HCT116 (cell line): ENCODE measurements at regions not wholly inside any gene's neighbourhood (a gene's known extent, or its start where the extent isn't known, plus 50 kb on each side); places are given as distances from the start of the nearest gene placed in this dataset.

Experiments used
- ATAC-seq: fragments of 200-7000 bp; cut with Tn5 transposase; 2 replicates; pipeline ENCODE4 v1.9.1; 2020; ENCODE audit warnings: mild to moderate bottlenecking, moderate library complexity
- BruUV-seq: library from RNA; stranded (reverse); fragments of 400-500 nt; replicated peaks from 2 replicates; lab custom pipeline; 2021; lab: Mats Ljungman, UMichigan
- CTCF ChIA-PET: fragments of 300-600 bp; sonication (Branson Sonifier 250); formaldehyde crosslinking; loops from one replicate; lab custom pipeline; 2021; ENCODE audit warnings: antibody characterized with exemption; lab: Charles Lee
- POLR2A ChIA-PET: fragments of 300-600, 350-600 bp; sonication (Branson Sonifier 250); formaldehyde crosslinking; loops from one replicate; lab custom pipeline; 2021; ENCODE audit warnings: antibody characterized with exemption; lab: Charles Lee
- RAD21 ChIA-PET, 2 experiments: fragments of 300-600 bp; sonication (Branson Sonifier 250); formaldehyde crosslinking; loops; one replicate each; lab custom pipeline; 2023; ENCODE audit warnings: low total read pairs in 2 of 2; ENCODE audit not compliant: uncharacterized antibody in 2 of 2, unreplicated experiment in 2 of 2, low non-redundant PET in 1 of 2; lab: Charles Lee
- DNase-seq: peaks from one replicate; pipeline ENCODE4 v3.0.0-alpha.2; 2010; ENCODE audit warnings: low read depth, low spot score
- H2AFZ ChIP-seq: fragments of 200-600 bp; shearing (Covaris generic), sonication (generic); 2 replicates; pipeline ENCODE4 v1.6.1; 2017; ENCODE audit warnings: low read depth, mixed run types, mixed read lengths, antibody characterized with exemption, low read length; ENCODE audit not compliant: poor library complexity, severe bottlenecking
- H3K27ac ChIP-seq: 2 replicates; pipeline ENCODE4 v1.5.1; 2012; ENCODE audit warnings: low read depth, low read length
- H3K27me3 ChIP-seq: fragments of 200-600 bp; sonication (generic); 2 replicates; pipeline ENCODE4 v1.6.1; 2016; ENCODE audit warnings: mixed run types, low read length, mixed read lengths; ENCODE audit not compliant: insufficient read depth
- H3K36me3 ChIP-seq, 2 experiments: fragments of 200-500 bp in 1 of 2; fragments of 200-600 bp in 1 of 2; sonication (Bioruptor generic) in 1 of 2; sonication (generic) in 1 of 2; 2 replicates each; pipeline versions ENCODE4 v1.5.1 to v1.6.1; 2014 to 2016; ENCODE audit warnings: low read length in 2 of 2, inconsistent platforms in 1 of 2, mixed read lengths in 1 of 2, mixed run types in 1 of 2; ENCODE audit not compliant: insufficient read depth in 2 of 2, control insufficient read depth in 1 of 2
- H3K4me1 ChIP-seq, 2 experiments: fragments of 200-600 bp in 1 of 2; sonication (generic) in 1 of 2; 2 replicates each; pipeline versions ENCODE4 v1.5.1 to v1.6.1; 2012 to 2017; ENCODE audit warnings: low read length in 2 of 2, inconsistent platforms in 1 of 2, mild to moderate bottlenecking in 1 of 2, mixed read lengths in 1 of 2, mixed run types in 1 of 2, moderate library complexity in 1 of 2; ENCODE audit not compliant: insufficient read depth in 2 of 2, control insufficient read depth in 1 of 2
- H3K4me2 ChIP-seq: fragments of 200-600 bp; sonication (generic); 2 replicates; pipeline ENCODE4 v1.6.1; 2017; ENCODE audit warnings: mixed run types, low read length, mixed read lengths
- H3K4me3 ChIP-seq, 2 experiments: fragments of 200-600 bp in 1 of 2; sonication (generic) in 1 of 2; replicated peaks in 1 of 2; 2 replicates each; pipeline ENCODE4 v1.5.1; 2011 to 2016; ENCODE audit warnings: low read length in 2 of 2, control low read depth in 1 of 2, low read depth in 1 of 2, mild to moderate bottlenecking in 1 of 2, mixed read lengths in 1 of 2, mixed run types in 1 of 2
- H3K79me2 ChIP-seq: fragments of 200-600 bp; sonication (generic); 2 replicates; pipeline ENCODE4 v1.6.1; 2017; ENCODE audit warnings: mild to moderate bottlenecking, mixed run types, low read length, moderate library complexity, mixed read lengths; ENCODE audit not compliant: insufficient read depth
- H3K9ac ChIP-seq: fragments of 200-600 bp; sonication (generic); 2 replicates; pipeline ENCODE4 v1.6.1; 2016; ENCODE audit warnings: low read length, mixed read lengths
- H3K9me2 ChIP-seq: fragments of 200-600 bp; sonication (generic), shearing (Covaris generic); 2 replicates; pipeline ENCODE4 v1.6.1; 2017; ENCODE audit warnings: mixed run types, mild to moderate bottlenecking, moderate library complexity; ENCODE audit not compliant: insufficient read depth
- H3K9me3 ChIP-seq, 2 experiments: fragments of 200-500 bp in 1 of 2; fragments of 200-600 bp in 1 of 2; sonication (Bioruptor generic) in 1 of 2; sonication (generic) in 1 of 2; 2 replicates each; pipeline ENCODE4 v1.6.1; 2014 to 2017; ENCODE audit warnings: low read length in 2 of 2, mixed read lengths in 2 of 2, inconsistent platforms in 1 of 2, low read depth in 1 of 2, mild to moderate bottlenecking in 1 of 2, mixed run types in 1 of 2, moderate library complexity in 1 of 2; ENCODE audit not compliant: control insufficient read depth in 1 of 2, insufficient read depth in 1 of 2
- H4K20me1 ChIP-seq: fragments of 200-600 bp; sonication (generic), shearing (Covaris generic); 2 replicates; pipeline ENCODE4 v1.6.1; 2017; ENCODE audit warnings: mixed run types, mild to moderate bottlenecking, moderate library complexity; ENCODE audit not compliant: insufficient read depth
- CBX3 ChIP-seq: IDR thresholded peaks from 2 replicates; pipeline ENCODE4 v1.6.1; 2012; ENCODE audit warnings: low read depth
- CEBPB ChIP-seq: IDR thresholded peaks from 2 replicates; pipeline ENCODE4 v1.6.1; 2012; ENCODE audit warnings: low read depth
- EGR1 ChIP-seq: IDR thresholded peaks from 2 replicates; pipeline ENCODE4 v1.6.1; 2012; ENCODE audit warnings: low read depth
- ELF1 ChIP-seq: IDR thresholded peaks from 2 replicates; pipeline ENCODE4 v1.6.1; 2012; ENCODE audit warnings: low read depth, borderline replicate concordance
- EZH2 ChIP-seq: fragments of 200-600 bp; sonication (generic); IDR thresholded peaks from 2 replicates; pipeline ENCODE4 v1.6.1; 2017; ENCODE audit warnings: antibody characterized with exemption, mixed run types
- EZH2phosphoT487 ChIP-seq: fragments of 200-600 bp; IDR thresholded peaks from 2 replicates; pipeline ENCODE4 v1.6.1; 2018; ENCODE audit warnings: antibody characterized with exemption, borderline replicate concordance
- FOSL1 ChIP-seq: IDR thresholded peaks from 2 replicates; pipeline ENCODE4 v1.6.1; 2012; ENCODE audit warnings: low read depth
- JUND ChIP-seq: IDR thresholded peaks from 2 replicates; pipeline ENCODE4 v1.6.1; 2012
- POLR2AphosphoS5 ChIP-seq: IDR thresholded peaks from 2 replicates; pipeline ENCODE4 v1.6.1; 2011; ENCODE audit warnings: mild to moderate bottlenecking, low read depth, low read length, moderate library complexity
- RAD21 ChIP-seq: IDR thresholded peaks from 2 replicates; pipeline ENCODE4 v1.6.1; 2012; ENCODE audit warnings: low read depth, mild to moderate bottlenecking
- SIN3A ChIP-seq: IDR thresholded peaks from 2 replicates; pipeline ENCODE4 v1.6.1; 2012; ENCODE audit warnings: low read depth
- SP1 ChIP-seq: IDR thresholded peaks from 2 replicates; pipeline ENCODE4 v1.6.1; 2012; ENCODE audit warnings: low read depth
- SRF ChIP-seq: IDR thresholded peaks from 2 replicates; pipeline ENCODE4 v1.6.1; 2012; ENCODE audit warnings: low read depth
- TCF7L2 ChIP-seq: IDR thresholded peaks from 2 replicates; pipeline ENCODE4 v1.7.0; 2011; ENCODE audit warnings: borderline replicate concordance, inconsistent platforms; ENCODE audit not compliant: insufficient read depth, insufficient read length; ENCODE audit errors: extremely low read depth
- ZFX ChIP-seq: fragments of 450-650 bp; IDR thresholded peaks from 2 replicates; pipeline ENCODE4 v1.6.1; 2017
- ZNF274 ChIP-seq: fragments of 200-500 bp; sonication (Bioruptor generic); IDR thresholded peaks from 2 replicates; pipeline ENCODE4 v1.6.1; 2014; ENCODE audit warnings: mild to moderate bottlenecking, low read depth, low read length, inconsistent platforms
- intact Hi-C: fragments of 100-400 bp; cut with micrococcal nuclease; formaldehyde crosslinking; loops from 2 replicates; pipeline ENCODE4 v1.10.0; 2022
- TF ChIP-seq, protein P1 (sequence below), 3 experiments: fragments of 200-600 bp in 1 of 3; sonication (generic) in 1 of 3; IDR thresholded peaks in 2 of 3; conservative IDR thresholded peaks in 1 of 3; 2 replicates each; pipeline ENCODE4 v1.5.1; 2012 to 2017; ENCODE audit warnings: low read depth in 2 of 3, low read length in 2 of 3, antibody characterized with exemption in 1 of 3, borderline replicate concordance in 1 of 3, control low read depth in 1 of 3, mild to moderate bottlenecking in 1 of 3, mixed read lengths in 1 of 3, mixed run types in 1 of 3, moderate library complexity in 1 of 3; ENCODE audit not compliant: insufficient read depth in 1 of 3
- TF ChIP-seq, protein P2 (sequence below): IDR thresholded peaks from 2 replicates; pipeline ENCODE4 v1.6.1; 2012; ENCODE audit warnings: low read depth

DNA sequence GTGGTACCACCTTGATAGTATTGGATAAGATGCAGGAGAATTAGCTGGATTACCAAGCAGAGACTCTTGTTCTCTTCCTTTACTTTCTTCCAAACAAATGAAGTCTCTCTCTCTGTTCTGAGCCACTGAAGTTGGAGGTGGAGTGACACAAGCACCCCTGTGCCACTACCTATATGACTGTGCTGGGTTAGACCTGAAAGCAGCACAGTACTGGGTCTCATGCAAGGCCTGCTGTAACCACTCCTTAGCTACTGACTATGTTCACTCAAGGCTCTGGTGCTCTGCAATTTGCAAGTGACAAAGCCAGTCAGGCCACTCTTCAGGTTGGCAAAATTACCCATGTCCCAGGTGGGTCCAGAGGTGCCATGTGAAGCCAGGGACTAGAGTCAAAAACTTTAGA is 389.6 kb upstream of the MAOA start:
- no peak overlapping the region for H2AFZ ChIP-seq
- no peaks in the 10 kb centered on the region for H3K27me3 ChIP-seq
- ChIA-PET CTCF (no interaction called here), RAD21 (no interaction called here)
- BruUV-seq, result no TSS peak
- H3K4me3 ChIP-seq, result no peak overlapping the region
- no peaks in the 10 kb centered on the region for H3K36me3 ChIP-seq
- no peak overlapping the region for H3K27ac ChIP-seq
- H3K9me3 ChIP-seq, result no peaks in the 10 kb centered on the region
- no peak overlapping the region for H3K9ac ChIP-seq
- no peaks in the 10 kb centered on the region for H3K4me1 ChIP-seq
- DNase-seq, result no peak
- no peak overlapping the region for H3K4me2 ChIP-seq
- TF ChIP-seq ZFX, result no peak
- no peak for TF ChIP-seq TCF7L2
- TF ChIP-seq EZH2, result no peak
- no peak for TF ChIP-seq ZNF274
- no peak for TF ChIP-seq JUND
- TF ChIP-seq ELF1, result no peak
- TF ChIP-seq, protein P1, sequence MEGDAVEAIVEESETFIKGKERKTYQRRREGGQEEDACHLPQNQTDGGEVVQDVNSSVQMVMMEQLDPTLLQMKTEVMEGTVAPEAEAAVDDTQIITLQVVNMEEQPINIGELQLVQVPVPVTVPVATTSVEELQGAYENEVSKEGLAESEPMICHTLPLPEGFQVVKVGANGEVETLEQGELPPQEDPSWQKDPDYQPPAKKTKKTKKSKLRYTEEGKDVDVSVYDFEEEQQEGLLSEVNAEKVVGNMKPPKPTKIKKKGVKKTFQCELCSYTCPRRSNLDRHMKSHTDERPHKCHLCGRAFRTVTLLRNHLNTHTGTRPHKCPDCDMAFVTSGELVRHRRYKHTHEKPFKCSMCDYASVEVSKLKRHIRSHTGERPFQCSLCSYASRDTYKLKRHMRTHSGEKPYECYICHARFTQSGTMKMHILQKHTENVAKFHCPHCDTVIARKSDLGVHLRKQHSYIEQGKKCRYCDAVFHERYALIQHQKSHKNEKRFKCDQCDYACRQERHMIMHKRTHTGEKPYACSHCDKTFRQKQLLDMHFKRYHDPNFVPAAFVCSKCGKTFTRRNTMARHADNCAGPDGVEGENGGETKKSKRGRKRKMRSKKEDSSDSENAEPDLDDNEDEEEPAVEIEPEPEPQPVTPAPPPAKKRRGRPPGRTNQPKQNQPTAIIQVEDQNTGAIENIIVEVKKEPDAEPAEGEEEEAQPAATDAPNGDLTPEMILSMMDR (IDR thresholded peaks at IDR 0.05 in 2 of 3, conservative IDR thresholded peaks at IDR 0.05 in 1 of 3; ENCODE audit: borderline replicate concordance in 1 of 3, insufficient read depth in 1 of 3, low read depth in 2 of 3, low read length in 2 of 3), result no peak
- no peak for TF ChIP-seq SIN3A
- no peak for TF ChIP-seq SRF
- no peak for TF ChIP-seq FOSL1
- no peak for TF ChIP-seq EGR1
- TF ChIP-seq CBX3, result no peak
- TF ChIP-seq POLR2AphosphoS5, result no peak
- no peak for TF ChIP-seq RAD21
- no peak for TF ChIP-seq SP1
- no peak for TF ChIP-seq CEBPB
- no peak for TF ChIP-seq EZH2phosphoT487
- TF ChIP-seq, protein P2, sequence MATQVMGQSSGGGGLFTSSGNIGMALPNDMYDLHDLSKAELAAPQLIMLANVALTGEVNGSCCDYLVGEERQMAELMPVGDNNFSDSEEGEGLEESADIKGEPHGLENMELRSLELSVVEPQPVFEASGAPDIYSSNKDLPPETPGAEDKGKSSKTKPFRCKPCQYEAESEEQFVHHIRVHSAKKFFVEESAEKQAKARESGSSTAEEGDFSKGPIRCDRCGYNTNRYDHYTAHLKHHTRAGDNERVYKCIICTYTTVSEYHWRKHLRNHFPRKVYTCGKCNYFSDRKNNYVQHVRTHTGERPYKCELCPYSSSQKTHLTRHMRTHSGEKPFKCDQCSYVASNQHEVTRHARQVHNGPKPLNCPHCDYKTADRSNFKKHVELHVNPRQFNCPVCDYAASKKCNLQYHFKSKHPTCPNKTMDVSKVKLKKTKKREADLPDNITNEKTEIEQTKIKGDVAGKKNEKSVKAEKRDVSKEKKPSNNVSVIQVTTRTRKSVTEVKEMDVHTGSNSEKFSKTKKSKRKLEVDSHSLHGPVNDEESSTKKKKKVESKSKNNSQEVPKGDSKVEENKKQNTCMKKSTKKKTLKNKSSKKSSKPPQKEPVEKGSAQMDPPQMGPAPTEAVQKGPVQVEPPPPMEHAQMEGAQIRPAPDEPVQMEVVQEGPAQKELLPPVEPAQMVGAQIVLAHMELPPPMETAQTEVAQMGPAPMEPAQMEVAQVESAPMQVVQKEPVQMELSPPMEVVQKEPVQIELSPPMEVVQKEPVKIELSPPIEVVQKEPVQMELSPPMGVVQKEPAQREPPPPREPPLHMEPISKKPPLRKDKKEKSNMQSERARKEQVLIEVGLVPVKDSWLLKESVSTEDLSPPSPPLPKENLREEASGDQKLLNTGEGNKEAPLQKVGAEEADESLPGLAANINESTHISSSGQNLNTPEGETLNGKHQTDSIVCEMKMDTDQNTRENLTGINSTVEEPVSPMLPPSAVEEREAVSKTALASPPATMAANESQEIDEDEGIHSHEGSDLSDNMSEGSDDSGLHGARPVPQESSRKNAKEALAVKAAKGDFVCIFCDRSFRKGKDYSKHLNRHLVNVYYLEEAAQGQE, result no peak
- TF ChIP-seq, all 23 proteins: peak for 0
- Histone ChIP-seq H4K20me1 (no peaks in the 10 kb centered on the region), H3K9me2 (no peaks in the 10 kb centered on the region), H3K79me2 (no peaks in the 10 kb centered on the region)
- intact Hi-C loops, result no loop called here
- POLR2A ChIA-PET, result no interaction called here
- ATAC-seq, result no peak
